BE2C (cell line): ENCODE measurements at regions not wholly inside any gene's neighbourhood (a gene's known extent, or its start where the extent isn't known, plus 50 kb on each side); places are given as distances from the start of the nearest gene placed in this dataset.
"Not testable (repeated sequence)": the region's sequence is repeated elsewhere in the genome, so short reads cannot be mapped to it uniquely, and the experiment has no call there.

Experiments used
- DNase-seq: peaks from one replicate; pipeline ENCODE4 v3.0.0-alpha.2; 2020
- H3K27me3 ChIP-seq: fragments of 250-450 bp; sonication (Bioruptor Pico); 2 replicates; pipeline ENCODE4 v1.5.1; 2020; ENCODE audit warnings: mild to moderate bottlenecking
- H3K36me3 ChIP-seq: fragments of 250-450 bp; sonication (Bioruptor Pico); 2 replicates; pipeline ENCODE4 v1.5.1; 2020; ENCODE audit warnings: mild to moderate bottlenecking
- H3K4me1 ChIP-seq: fragments of 250-450 bp; sonication (Bioruptor Pico); 2 replicates; pipeline ENCODE4 v1.5.1; 2020
- H3K4me3 ChIP-seq: 2 replicates; pipeline ENCODE4 v1.5.1; 2011; ENCODE audit warnings: low read depth, low read length
- H3K9me3 ChIP-seq: fragments of 250-450 bp; sonication (Bioruptor Pico); 2 replicates; pipeline ENCODE4 v1.5.1; 2020
- CTCF ChIP-seq: IDR thresholded peaks from 2 replicates; pipeline ENCODE4 v1.5.1; 2012; ENCODE audit warnings: mild to moderate bottlenecking, low read depth, low read length

- not testable (repeated sequence) for H3K4me1 ChIP-seq, H3K9me3 ChIP-seq, H3K36me3 ChIP-seq, H3K27me3 ChIP-seq, H3K4me3 ChIP-seq, DNase-seq
These were observed 61.2 kb upstream of the MINDY3 start for GRCh38 chr10:15921423-15921945.

GRCh38 chr10:15931376-15931775 lies 71.1 kb upstream of the MINDY3 start:
- no peaks in the 10 kb centered on the region for H3K4me1 ChIP-seq
- H3K4me3 ChIP-seq = no peak overlapping the region
- no peak for TF ChIP-seq CTCF
- no peaks in the 10 kb centered on the region for H3K9me3 ChIP-seq
- H3K36me3 ChIP-seq = no peaks in the 10 kb centered on the region
- no peaks in the 10 kb centered on the region for H3K27me3 ChIP-seq
- no peak for DNase-seq

- H3K36me3 ChIP-seq, H3K9me3 ChIP-seq, H3K4me1 ChIP-seq, DNase-seq, H3K27me3 ChIP-seq, H3K4me3 ChIP-seq: not testable (repeated sequence)
These were observed 79.2 kb upstream of the MINDY3 start for GRCh38 chr10:15939543-15939942.

- no peak for DNase-seq
- Histone ChIP-seq H3K27me3 (no peaks in the 10 kb centered on the region), H3K4me3 (no peak overlapping the region), H3K4me1 (no peaks in the 10 kb centered on the region), H3K36me3 (no peaks in the 10 kb centered on the region), H3K9me3 (no peaks in the 10 kb centered on the region)
- TF ChIP-seq CTCF = no peak
These were observed 83.1 kb upstream of the MINDY3 start for GRCh38 chr10:15943426-15943825.

- H3K27me3 ChIP-seq = no peaks in the 10 kb centered on the region
- no peak overlapping the region for H3K4me3 ChIP-seq
- no peaks in the 10 kb centered on the region for H3K36me3 ChIP-seq
- H3K4me1 ChIP-seq = no peaks in the 10 kb centered on the region
- no peak for TF ChIP-seq CTCF
- H3K9me3 ChIP-seq = no peaks in the 10 kb centered on the region
- no peak for DNase-seq
These were observed 93.9 kb upstream of the MINDY3 start for GRCh38 chr10:15954188-15954587.

- no peak overlapping the region for H3K4me3 ChIP-seq
- no peaks in the 10 kb centered on the region for H3K27me3 ChIP-seq
- no peaks in the 10 kb centered on the region for H3K4me1 ChIP-seq
- no peaks in the 10 kb centered on the region for H3K36me3 ChIP-seq
- no peak for TF ChIP-seq CTCF
- H3K9me3 ChIP-seq = no peaks in the 10 kb centered on the region
- no peak for DNase-seq
These were observed 100.0 kb upstream of the MINDY3 start for GRCh38 chr10:15960277-15960676.

GRCh38 chr10:15972736-15973135 lies 112.4 kb upstream of the MINDY3 start:
- not testable (repeated sequence) for H3K4me3 ChIP-seq, H3K9me3 ChIP-seq, H3K27me3 ChIP-seq, DNase-seq, H3K36me3 ChIP-seq, H3K4me1 ChIP-seq

GRCh38 chr10:15985690-15986089 lies 125.4 kb upstream of the MINDY3 start:
- no peak for TF ChIP-seq CTCF
- Histone ChIP-seq H3K36me3 (no peaks in the 10 kb centered on the region), H3K4me1 (no peaks in the 10 kb centered on the region), H3K9me3 (no peaks in the 10 kb centered on the region), H3K4me3 (no peak overlapping the region), H3K27me3 (no peaks in the 10 kb centered on the region)
- no peak for DNase-seq
